Lung (tissue), 11 donors: ENCODE measurements at regions not wholly inside any gene's neighbourhood (a gene's known extent, or its start where the extent isn't known, plus 50 kb on each side); places are given as distances from the start of the nearest gene placed in this dataset.
A peak's percentile ranks its signal among the peaks of the same experiment; 100 is the strongest.

ENCODE experiments used
- ATAC-seq: fragments of 200-7000 bp; cut with Tn5 transposase; one replicate; pipeline ENCODE4 v1.9.1; 2020; ENCODE audit warnings: moderate number of reproducible peaks; ENCODE audit not compliant: insufficient read depth, low FRiP score
- DNase-seq, 3 donors: peaks; one replicate each; pipeline ENCODE4 v3.0.0-alpha.2; 2013 to 2017
- H3K27ac ChIP-seq, 2 donors: one replicate each; pipeline ENCODE4 v1.5.1; 2013; ENCODE audit warnings: mild to moderate bottlenecking in 2 of 2, moderate library complexity in 2 of 2, control low read depth in 1 of 2, inconsistent platforms in 1 of 2, low read depth in 1 of 2, low read length in 1 of 2
- H3K27me3 ChIP-seq, 3 donors: one replicate each; pipeline ENCODE4 v1.5.1; 2013; ENCODE audit warnings: low read length in 2 of 3; ENCODE audit not compliant: control insufficient read depth in 3 of 3, insufficient read depth in 3 of 3
- H3K36me3 ChIP-seq, 4 donors: one replicate each; pipeline ENCODE4 v1.5.1; 2013; ENCODE audit warnings: low read length in 4 of 4, mild to moderate bottlenecking in 1 of 4, moderate library complexity in 1 of 4; ENCODE audit not compliant: control insufficient read depth in 4 of 4, insufficient read depth in 4 of 4
- H3K4me1 ChIP-seq, 5 donors: one replicate each; pipeline ENCODE4 v1.5.1; 2013; ENCODE audit warnings: low read length in 5 of 5, mild to moderate bottlenecking in 2 of 5, moderate library complexity in 1 of 5; ENCODE audit not compliant: control insufficient read depth in 5 of 5, insufficient read depth in 5 of 5
- H3K4me3 ChIP-seq: one replicate; pipeline ENCODE4 v1.5.1; 2013; ENCODE audit warnings: mild to moderate bottlenecking, control low read depth, moderate library complexity
- H3K9ac ChIP-seq, 2 donors: one replicate each; pipeline ENCODE4 v1.5.1; 2013; ENCODE audit warnings: low read length in 2 of 2, control low read depth in 1 of 2; ENCODE audit not compliant: insufficient read depth in 1 of 2
- H3K9me3 ChIP-seq, 4 donors: one replicate each; pipeline ENCODE4 v1.5.1; 2013; ENCODE audit warnings: low read length in 3 of 4, mild to moderate bottlenecking in 1 of 4, moderate library complexity in 1 of 4; ENCODE audit not compliant: control insufficient read depth in 4 of 4, insufficient read depth in 3 of 4
- CTCF ChIP-seq: IDR thresholded peaks from 2 replicates; pipeline ENCODE4 v1.5.1; 2012; ENCODE audit warnings: mild to moderate bottlenecking; ENCODE audit errors: control extremely low read depth, extremely low read depth
- WGBS, 2 donors: extraction: QIAGEN DNeasy Blood & Tissue Kit; methylation state at CpG; one replicate each; pipeline ENCODE4 v1.1.7; 2013; 5-methylcytosine and 5-hydroxymethylcytosine counted together
- donor health status: control.
- donor health status: control.
- donor health status: Bipolar disorder and iron deficiency.
- donor health status: healthy.
- donor health status: DM: yes; HTN: yes; CAD: no.

- H3K4me1 ChIP-seq: peaks cover 0 to 4% (median 0%) of the 10 kb centered on the region in 5 donors
- H3K36me3 ChIP-seq: no peaks in the 10 kb centered on the region
- no peak for TF ChIP-seq CTCF
- whole genome bisulfite sequencing, 2 donors: 75 to 83% methylated on average over 9 of the region's 9 CpGs
- no peak overlapping the region for H3K27ac ChIP-seq
- H3K9ac ChIP-seq: no peak overlapping the region
- peak in 1 of 3 donors; percentile 22 for DNase-seq
- ATAC-seq: no peak
- no peaks in the 10 kb centered on the region for H3K27me3 ChIP-seq
- H3K9me3 ChIP-seq: peaks cover 0 to 2% (median 0%) of the 10 kb centered on the region in 4 donors
- H3K4me3 ChIP-seq: no peak overlapping the region
Measured at GRCh38 chr3:25297667-25298585, 130.1 kb upstream of the RARB start.

GRCh38 chr3:25300141-25300540 lies 127.9 kb upstream of the RARB start:
- Histone ChIP-seq H3K4me3 (no peak overlapping the region), H3K27me3 (no peaks in the 10 kb centered on the region), H3K9me3 (no peaks in the 10 kb centered on the region), H3K36me3 (no peaks in the 10 kb centered on the region), H3K27ac (no peak overlapping the region), H3K4me1 (no peaks in the 10 kb centered on the region), H3K9ac (no peak overlapping the region)
- WGBS, 2 donors: 93 to 95% methylated on average over 1 of the region's 1 CpG
- ATAC-seq (no peak), DNase-seq (no peak)
- no peak for TF ChIP-seq CTCF

- no peaks in the 10 kb centered on the region for H3K36me3 ChIP-seq
- no peaks in the 10 kb centered on the region for H3K27me3 ChIP-seq
- H3K9me3 ChIP-seq: no peaks in the 10 kb centered on the region
- H3K4me1 ChIP-seq: no peaks in the 10 kb centered on the region
- H3K4me3 ChIP-seq: no peak overlapping the region
- TF ChIP-seq CTCF: no peak
- WGBS, 2 donors: 80 to 83% methylated on average over 2 of the region's 2 CpGs
- DNase-seq (no peak), ATAC-seq (no peak)
- H3K27ac ChIP-seq: no peak overlapping the region
- no peak overlapping the region for H3K9ac ChIP-seq
Measured at GRCh38 chr3:25304916-25305315, 123.1 kb upstream of the RARB start.
